Thoracic aorta (tissue), 2 donors: ENCODE measurements at regions not wholly inside any gene's neighbourhood (a gene's known extent, or its start where the extent isn't known, plus 50 kb on each side); places are given as distances from the start of the nearest gene placed in this dataset.

Experiments
- ATAC-seq: fragments of 150-250 bp; one replicate; pipeline ENCODE4 v1.8.0; 2017; ENCODE audit warnings: low read depth; ENCODE audit not compliant: insufficient number of reproducible peaks, low FRiP score
- DNase-seq: peaks from one replicate; pipeline ENCODE4 v3.0.0-alpha.2; 2020; ENCODE audit warnings: low spot score
- H3K27ac ChIP-seq, 2 donors: fragments of 200-600 bp; sonication (generic); 1 replicate in 1 of 2; 2 replicates in 1 of 2; pipeline ENCODE4 v1.5.1; 2016; ENCODE audit warnings: mild to moderate bottlenecking in 2 of 2, moderate library complexity in 2 of 2
- H3K27me3 ChIP-seq: fragments of 200-600 bp; sonication (generic); replicated peaks from 2 replicates; pipeline ENCODE4 v1.6.0; 2016; ENCODE audit warnings: mild to moderate bottlenecking; ENCODE audit not compliant: insufficient read depth
- H3K36me3 ChIP-seq: fragments of 200-600 bp; sonication (generic); one replicate; pipeline ENCODE4 v1.5.1; 2016
- H3K4me1 ChIP-seq, 2 donors: fragments of 200-600 bp; sonication (generic); 1 replicate in 1 of 2; 2 replicates in 1 of 2; pipeline versions ENCODE4 v1.5.1 to v1.6.0; 2016; ENCODE audit warnings: low read depth in 2 of 2, mild to moderate bottlenecking in 1 of 2; ENCODE audit not compliant: control insufficient read depth in 1 of 2
- H3K4me3 ChIP-seq: fragments of 200-600 bp; sonication (generic); 2 replicates; pipeline ENCODE4 v1.5.1; 2016; ENCODE audit warnings: mild to moderate bottlenecking
- H3K9me3 ChIP-seq: fragments of 200-600 bp; sonication (generic); 2 replicates; pipeline ENCODE4 v1.5.1; 2016
- TF ChIP-seq, protein P1 (sequence below): fragments of 200-600 bp; sonication (generic); IDR thresholded peaks from one replicate; pipeline ENCODE4 v1.5.1; 2019; ENCODE audit warnings: antibody characterized with exemption

- Histone ChIP-seq H3K27me3 (no peaks in the 10 kb centered on the region), H3K4me3 (no peak overlapping the region), H3K27ac (no peak overlapping the region), H3K4me1 (peaks cover 0 to 13% of the 10 kb centered on the region in 2 donors), H3K36me3 (no peaks in the 10 kb centered on the region), H3K9me3 (peaks cover 3% of the 10 kb centered on the region)
- ATAC-seq (no peak), DNase-seq (no peak)
- TF ChIP-seq, protein P1, sequence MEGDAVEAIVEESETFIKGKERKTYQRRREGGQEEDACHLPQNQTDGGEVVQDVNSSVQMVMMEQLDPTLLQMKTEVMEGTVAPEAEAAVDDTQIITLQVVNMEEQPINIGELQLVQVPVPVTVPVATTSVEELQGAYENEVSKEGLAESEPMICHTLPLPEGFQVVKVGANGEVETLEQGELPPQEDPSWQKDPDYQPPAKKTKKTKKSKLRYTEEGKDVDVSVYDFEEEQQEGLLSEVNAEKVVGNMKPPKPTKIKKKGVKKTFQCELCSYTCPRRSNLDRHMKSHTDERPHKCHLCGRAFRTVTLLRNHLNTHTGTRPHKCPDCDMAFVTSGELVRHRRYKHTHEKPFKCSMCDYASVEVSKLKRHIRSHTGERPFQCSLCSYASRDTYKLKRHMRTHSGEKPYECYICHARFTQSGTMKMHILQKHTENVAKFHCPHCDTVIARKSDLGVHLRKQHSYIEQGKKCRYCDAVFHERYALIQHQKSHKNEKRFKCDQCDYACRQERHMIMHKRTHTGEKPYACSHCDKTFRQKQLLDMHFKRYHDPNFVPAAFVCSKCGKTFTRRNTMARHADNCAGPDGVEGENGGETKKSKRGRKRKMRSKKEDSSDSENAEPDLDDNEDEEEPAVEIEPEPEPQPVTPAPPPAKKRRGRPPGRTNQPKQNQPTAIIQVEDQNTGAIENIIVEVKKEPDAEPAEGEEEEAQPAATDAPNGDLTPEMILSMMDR: no peak
These were observed 69.5 kb upstream of the NEO1 start for GRCh38 chr15:72982714-72983113.

DNA sequence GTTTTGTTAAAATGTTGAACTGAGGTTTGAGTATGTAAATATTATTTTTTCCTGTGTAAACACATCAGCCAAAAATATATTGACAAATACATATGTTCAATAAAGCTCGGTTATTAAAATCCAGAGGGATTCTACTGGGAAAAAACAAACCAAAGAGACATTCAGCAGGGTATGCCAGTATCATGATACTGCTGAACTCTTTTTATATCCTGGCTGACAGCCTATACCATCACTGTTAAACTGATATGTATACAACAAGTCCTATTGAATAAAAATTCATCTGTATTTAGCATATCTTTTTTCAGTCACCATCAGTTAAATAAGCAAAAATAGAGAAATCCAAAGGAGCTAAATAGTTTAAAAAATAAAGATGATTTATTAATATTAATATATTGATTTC is 71.6 kb upstream of the NEO1 start:
- H3K9me3 ChIP-seq: peaks cover 3% of the 10 kb centered on the region
- H3K4me3 ChIP-seq: no peak overlapping the region
- TF ChIP-seq, protein P1: no peak
- no peaks in the 10 kb centered on the region for H3K36me3 ChIP-seq
- DNase-seq (no peak), ATAC-seq (no peak)
- H3K27ac ChIP-seq: no peak overlapping the region
- no peaks in the 10 kb centered on the region for H3K27me3 ChIP-seq
- H3K4me1 ChIP-seq: peaks cover 0 to 13% of the 10 kb centered on the region in 2 donors

DNA sequence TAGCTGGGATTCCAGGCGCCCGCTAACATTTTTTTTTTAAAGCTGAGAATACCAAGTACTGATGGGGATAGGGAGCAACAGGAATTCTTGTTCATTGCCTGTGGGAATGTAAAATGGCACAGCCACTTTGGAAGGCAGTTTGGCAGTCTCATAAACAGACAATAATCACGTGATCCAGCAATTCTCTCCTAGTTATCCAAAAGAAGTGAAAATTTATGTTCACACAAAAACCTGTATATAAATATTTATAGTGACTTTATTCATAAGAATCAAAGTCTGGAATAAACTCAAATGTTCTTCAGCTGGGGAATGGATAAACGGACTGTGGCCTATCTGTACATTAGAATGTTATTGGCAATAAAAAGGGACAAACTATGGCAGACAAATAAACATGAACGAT is 72.5 kb upstream of the NEO1 start:
- ATAC-seq: no peak
- no peak for DNase-seq
- TF ChIP-seq, protein P1: no peak
- Histone ChIP-seq H3K27ac (no peak overlapping the region), H3K4me3 (no peak overlapping the region), H3K36me3 (no peaks in the 10 kb centered on the region), H3K9me3 (peaks cover 3% of the 10 kb centered on the region), H3K27me3 (no peaks in the 10 kb centered on the region), H3K4me1 (peaks cover 0 to 13% of the 10 kb centered on the region in 2 donors)

DNA sequence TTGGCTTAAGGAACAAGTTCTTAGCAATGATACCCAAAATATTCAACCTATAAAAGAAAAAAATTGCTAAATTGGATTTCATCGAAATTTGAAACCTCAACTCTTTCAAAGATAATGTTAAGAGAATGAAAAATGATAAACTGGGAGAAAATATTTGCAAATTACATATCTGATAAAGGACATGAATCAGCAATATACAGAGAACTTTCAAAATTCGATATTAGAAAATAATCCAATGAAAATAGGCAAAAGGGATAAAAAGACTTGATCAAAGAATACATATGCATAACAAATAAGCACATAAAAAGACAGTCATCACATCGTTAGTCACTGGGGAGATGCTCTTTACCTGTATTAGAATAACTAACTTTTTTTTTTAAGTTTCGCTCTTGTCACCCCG is 73.0 kb upstream of the NEO1 start:
- Histone ChIP-seq H3K9me3 (peaks cover under 1% of the 10 kb centered on the region), H3K27ac (no peak overlapping the region), H3K36me3 (no peaks in the 10 kb centered on the region), H3K27me3 (no peaks in the 10 kb centered on the region), H3K4me1 (peaks cover 0 to 13% of the 10 kb centered on the region in 2 donors), H3K4me3 (no peak overlapping the region)
- ATAC-seq (no peak), DNase-seq (no peak)
- TF ChIP-seq, protein P1: no peak

- H3K27me3 ChIP-seq: no peaks in the 10 kb centered on the region
- H3K4me3 ChIP-seq: no peak overlapping the region
- no peak overlapping the region for H3K27ac ChIP-seq
- H3K4me1 ChIP-seq: peaks cover 0 to 13% of the 10 kb centered on the region in 2 donors
- TF ChIP-seq, protein P1: no peak
- DNase-seq: no peak
- no peaks in the 10 kb centered on the region for H3K36me3 ChIP-seq
- H3K9me3 ChIP-seq: no peaks in the 10 kb centered on the region
- ATAC-seq: no peak
These were observed 74.0 kb upstream of the NEO1 start for GRCh38 chr15:72978223-72978622.
